Fibroblast of lung (primary cell): ENCODE measurements at regions not wholly inside any gene's neighbourhood (a gene's known extent, or its start where the extent isn't known, plus 50 kb on each side); places are given as distances from the start of the nearest gene placed in this dataset.

Experiments
- DNase-seq, 2 donors: peaks; one replicate each; pipeline versions ENCODE4 v3.0.0 to v3.0.0-alpha.2; 2010; ENCODE audit warnings: low read depth in 2 of 2
- H2AFZ ChIP-seq: 2 replicates; pipeline ENCODE4 v1.5.1; 2012; ENCODE audit warnings: low read length, control low read depth, inconsistent platforms
- H3K27ac ChIP-seq: 2 replicates; pipeline ENCODE4 v1.5.1; 2011; ENCODE audit warnings: low read length, control low read depth; ENCODE audit not compliant: insufficient read depth
- H3K27me3 ChIP-seq: 2 replicates; pipeline ENCODE4 v1.5.1; 2011; ENCODE audit warnings: mild to moderate bottlenecking, low read length; ENCODE audit not compliant: control insufficient read depth, insufficient read depth
- H3K36me3 ChIP-seq: 2 replicates; pipeline ENCODE4 v1.5.1; 2011; ENCODE audit warnings: low read length; ENCODE audit not compliant: control insufficient read depth, insufficient read depth
- H3K4me1 ChIP-seq: 2 replicates; pipeline ENCODE4 v1.5.1; 2011; ENCODE audit warnings: low read length; ENCODE audit not compliant: control insufficient read depth, insufficient read depth; ENCODE audit errors: extremely low read depth
- H3K4me2 ChIP-seq: 2 replicates; pipeline ENCODE4 v1.5.1; 2011; ENCODE audit warnings: low read length, control low read depth; ENCODE audit not compliant: insufficient read depth; ENCODE audit errors: extremely low read depth
- H3K4me3 ChIP-seq, 4 experiments: fragments of 200-600 bp in 1 of 4; sonication (generic) in 1 of 4; replicated peaks in 1 of 4; 2 replicates each; pipeline ENCODE4 v1.5.1; 2011 to 2016; ENCODE audit warnings: low read length in 4 of 4, low read depth in 3 of 4, mild to moderate bottlenecking in 3 of 4, control low read depth in 2 of 4, inconsistent platforms in 1 of 4, mixed read lengths in 1 of 4; ENCODE audit not compliant: insufficient read depth in 1 of 4; ENCODE audit errors: control extremely low read depth in 1 of 4
- H3K79me2 ChIP-seq: 2 replicates; pipeline ENCODE4 v1.5.1; 2012; ENCODE audit warnings: mild to moderate bottlenecking, low read length, inconsistent platforms; ENCODE audit not compliant: control insufficient read depth, insufficient read depth
- H3K9ac ChIP-seq: 2 replicates; pipeline ENCODE4 v1.5.1; 2011; ENCODE audit warnings: mild to moderate bottlenecking, low read length, control low read depth; ENCODE audit not compliant: insufficient read depth
- H3K9me3 ChIP-seq: 2 replicates; pipeline ENCODE4 v1.5.1; 2012; ENCODE audit warnings: low read depth, low read length; ENCODE audit not compliant: control insufficient read depth, insufficient read depth
- H4K20me1 ChIP-seq: 2 replicates; pipeline ENCODE4 v1.5.1; 2011; ENCODE audit warnings: low read length; ENCODE audit not compliant: control insufficient read depth, insufficient read depth; ENCODE audit errors: extremely low read depth
- EZH2 ChIP-seq: IDR thresholded peaks from 2 replicates; pipeline ENCODE4 v1.5.1; 2012; ENCODE audit warnings: low read length, control low read depth, mild to moderate bottlenecking; ENCODE audit errors: missing control alignments
- TF ChIP-seq, protein P1 (sequence below), 2 donors: IDR thresholded peaks in 1 of 2; conservative IDR thresholded peaks in 1 of 2; 1 replicate in 1 of 2; 2 replicates in 1 of 2; pipeline ENCODE4 v1.5.1; 2011 to 2012; ENCODE audit warnings: low read length in 2 of 2, control low read depth in 1 of 2, inconsistent platforms in 1 of 2, low read depth in 1 of 2, mild to moderate bottlenecking in 1 of 2

- no peaks in the 10 kb centered on the region for H3K9me3 ChIP-seq
Observed at GRCh38 chr17:72024457-72024856, 96.4 kb upstream of the SOX9 start.

DNA sequence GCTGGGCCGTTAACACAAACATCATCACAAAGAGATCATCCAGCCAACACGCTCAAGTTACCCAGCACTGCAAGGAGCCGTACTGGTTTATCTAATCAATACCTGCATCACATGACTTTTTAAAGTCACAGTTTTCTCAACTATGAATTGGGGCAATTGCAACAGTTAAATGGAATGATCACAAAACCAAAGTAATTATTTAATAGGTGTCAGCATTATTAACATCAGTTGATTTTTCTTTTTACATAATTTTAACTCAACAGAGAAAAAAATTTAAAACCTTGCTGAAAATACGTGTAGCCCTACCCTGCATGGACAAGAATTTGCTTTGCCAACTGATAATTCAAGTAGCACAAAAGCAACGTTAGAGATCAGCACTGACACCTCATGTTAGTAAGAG is 95.7 kb upstream of the SOX9 start:
- Histone ChIP-seq H3K79me2 (no peaks in the 10 kb centered on the region), H3K9me3 (no peaks in the 10 kb centered on the region), H2AFZ (no peak overlapping the region), H3K4me3 (no peak overlapping the region), H3K27ac (no peak overlapping the region), H4K20me1 (no peaks in the 10 kb centered on the region), H3K4me1 (no peaks in the 10 kb centered on the region), H3K36me3 (no peaks in the 10 kb centered on the region), H3K9ac (no peak overlapping the region), H3K27me3 (no peaks in the 10 kb centered on the region), H3K4me2 (no peak overlapping the region)
- TF ChIP-seq, protein P1, sequence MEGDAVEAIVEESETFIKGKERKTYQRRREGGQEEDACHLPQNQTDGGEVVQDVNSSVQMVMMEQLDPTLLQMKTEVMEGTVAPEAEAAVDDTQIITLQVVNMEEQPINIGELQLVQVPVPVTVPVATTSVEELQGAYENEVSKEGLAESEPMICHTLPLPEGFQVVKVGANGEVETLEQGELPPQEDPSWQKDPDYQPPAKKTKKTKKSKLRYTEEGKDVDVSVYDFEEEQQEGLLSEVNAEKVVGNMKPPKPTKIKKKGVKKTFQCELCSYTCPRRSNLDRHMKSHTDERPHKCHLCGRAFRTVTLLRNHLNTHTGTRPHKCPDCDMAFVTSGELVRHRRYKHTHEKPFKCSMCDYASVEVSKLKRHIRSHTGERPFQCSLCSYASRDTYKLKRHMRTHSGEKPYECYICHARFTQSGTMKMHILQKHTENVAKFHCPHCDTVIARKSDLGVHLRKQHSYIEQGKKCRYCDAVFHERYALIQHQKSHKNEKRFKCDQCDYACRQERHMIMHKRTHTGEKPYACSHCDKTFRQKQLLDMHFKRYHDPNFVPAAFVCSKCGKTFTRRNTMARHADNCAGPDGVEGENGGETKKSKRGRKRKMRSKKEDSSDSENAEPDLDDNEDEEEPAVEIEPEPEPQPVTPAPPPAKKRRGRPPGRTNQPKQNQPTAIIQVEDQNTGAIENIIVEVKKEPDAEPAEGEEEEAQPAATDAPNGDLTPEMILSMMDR (conservative IDR thresholded peaks at IDR 0.05 in 1 of 2, IDR thresholded peaks at IDR 0.05 in 1 of 2; ENCODE audit: low read depth in 1 of 2, low read length in 2 of 2), result no peak
- no peak for TF ChIP-seq EZH2
- no peak for DNase-seq

More at GRCh38 chr17:72024457-72024856, 96.4 kb upstream of the SOX9 start:
- peak in 1 of 2 donors; percentile 6 for DNase-seq
- Histone ChIP-seq H3K4me1 (no peaks in the 10 kb centered on the region), H4K20me1 (no peaks in the 10 kb centered on the region), H3K27ac (no peak overlapping the region), H3K27me3 (no peaks in the 10 kb centered on the region), H3K4me2 (no peak overlapping the region), H2AFZ (no peak overlapping the region), H3K4me3 (no peak overlapping the region), H3K9ac (no peak overlapping the region), H3K36me3 (no peaks in the 10 kb centered on the region), H3K79me2 (no peaks in the 10 kb centered on the region)
- TF ChIP-seq, protein P1 (conservative IDR thresholded peaks at IDR 0.05 in 1 of 2, IDR thresholded peaks at IDR 0.05 in 1 of 2; ENCODE audit: low read depth in 1 of 2, low read length in 2 of 2), result no peak
- TF ChIP-seq EZH2, result no peak

- TF ChIP-seq EZH2, result no peak
- TF ChIP-seq, protein P1 (conservative IDR thresholded peaks at IDR 0.05 in 1 of 2, IDR thresholded peaks at IDR 0.05 in 1 of 2; ENCODE audit: low read depth in 1 of 2, low read length in 2 of 2), result peak; percentile 63 to 65
- Histone ChIP-seq H3K4me1 (no peaks in the 10 kb centered on the region), H3K9me3 (no peaks in the 10 kb centered on the region), H3K36me3 (no peaks in the 10 kb centered on the region), H3K27me3 (no peaks in the 10 kb centered on the region), H3K79me2 (no peaks in the 10 kb centered on the region), H3K4me2 (peak overlapping the region; percentile 79), H3K27ac (peak overlapping the region; percentile 38), H3K9ac (peak overlapping the region; percentile 32), H2AFZ (peak overlapping the region; percentile 94), H3K4me3 (peak overlapping the region; percentile 54 to 72 (median 66)), H4K20me1 (no peaks in the 10 kb centered on the region)
- peak; percentile 68 to 70 for DNase-seq
Observed at GRCh38 chr17:72030067-72030899, 90.5 kb upstream of the SOX9 start.
